Peyer's patch (tissue), 4 donors: ENCODE measurements at regions not wholly inside any gene's neighbourhood (a gene's known extent, or its start where the extent isn't known, plus 50 kb on each side); places are given as distances from the start of the nearest gene placed in this dataset.

ENCODE experiments used
- CTCF ChIP-seq, 6 experiments: fragments of 450-650 bp in 4 of 6; fragments of 200-600 bp in 2 of 6; sonication (generic) in 1 of 6; IDR thresholded peaks; one replicate each; pipeline ENCODE4 v1.5.1; 2017 to 2019; ENCODE audit warnings: antibody characterized with exemption in 6 of 6, mild to moderate bottlenecking in 3 of 6, moderate library complexity in 1 of 6
- POLR2A ChIP-seq, 2 donors: fragments of 450-650 bp; IDR thresholded peaks; one replicate each; pipeline ENCODE4 v1.5.1; 2017; ENCODE audit warnings: antibody characterized with exemption in 2 of 2, mild to moderate bottlenecking in 2 of 2, moderate library complexity in 2 of 2

- TF ChIP-seq CTCF (IDR thresholded peaks at IDR 0.05) (no peak), POLR2A (IDR thresholded peaks at IDR 0.05) (no peak)
Measured at GRCh38 chr4:18463987-18464559, 442.5 kb upstream of the LCORL start.
